ENCODE measurements at regions not wholly inside any gene's neighbourhood (a gene's known extent, or its start where the extent isn't known, plus 50 kb on each side); places are given as distances from the start of the nearest gene placed in this dataset.

DNA sequence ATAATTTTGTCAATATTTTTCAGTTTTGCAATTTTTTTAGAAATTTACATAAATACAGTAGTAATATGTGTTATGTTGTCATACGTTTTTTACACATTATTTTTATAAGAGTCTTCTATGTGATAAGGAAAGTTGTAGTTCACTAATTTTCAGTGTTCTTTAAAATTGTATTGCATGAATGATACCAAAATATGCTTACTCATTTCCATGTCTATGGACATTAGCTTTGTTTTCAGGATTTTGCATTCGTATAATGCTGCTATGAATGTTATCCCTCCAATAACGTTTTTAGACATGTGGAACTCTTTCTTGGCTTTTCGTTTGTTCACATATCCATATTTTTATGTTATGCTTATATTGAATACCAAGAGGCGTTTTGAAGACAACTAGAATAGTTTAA is 260.0 kb downstream of the ARL4A start:
- TF ChIP-seq, protein P1, sequence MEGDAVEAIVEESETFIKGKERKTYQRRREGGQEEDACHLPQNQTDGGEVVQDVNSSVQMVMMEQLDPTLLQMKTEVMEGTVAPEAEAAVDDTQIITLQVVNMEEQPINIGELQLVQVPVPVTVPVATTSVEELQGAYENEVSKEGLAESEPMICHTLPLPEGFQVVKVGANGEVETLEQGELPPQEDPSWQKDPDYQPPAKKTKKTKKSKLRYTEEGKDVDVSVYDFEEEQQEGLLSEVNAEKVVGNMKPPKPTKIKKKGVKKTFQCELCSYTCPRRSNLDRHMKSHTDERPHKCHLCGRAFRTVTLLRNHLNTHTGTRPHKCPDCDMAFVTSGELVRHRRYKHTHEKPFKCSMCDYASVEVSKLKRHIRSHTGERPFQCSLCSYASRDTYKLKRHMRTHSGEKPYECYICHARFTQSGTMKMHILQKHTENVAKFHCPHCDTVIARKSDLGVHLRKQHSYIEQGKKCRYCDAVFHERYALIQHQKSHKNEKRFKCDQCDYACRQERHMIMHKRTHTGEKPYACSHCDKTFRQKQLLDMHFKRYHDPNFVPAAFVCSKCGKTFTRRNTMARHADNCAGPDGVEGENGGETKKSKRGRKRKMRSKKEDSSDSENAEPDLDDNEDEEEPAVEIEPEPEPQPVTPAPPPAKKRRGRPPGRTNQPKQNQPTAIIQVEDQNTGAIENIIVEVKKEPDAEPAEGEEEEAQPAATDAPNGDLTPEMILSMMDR (IDR thresholded peaks at IDR 0.05; ENCODE audit: extremely low read depth in 1 of 2, insufficient read depth in 1 of 2, low read depth in 1 of 2, low read length in 2 of 2), result no peak
- TF ChIP-seq POLR2A (IDR thresholded peaks at IDR 0.05; ENCODE audit: low read depth, low read length), result no peak

Measured in endothelial cell of umbilical vein (primary cell).